ENCODE measurements at regions not wholly inside any gene's neighbourhood (a gene's known extent, or its start where the extent isn't known, plus 50 kb on each side); places are given as distances from the start of the nearest gene placed in this dataset.

DNA sequence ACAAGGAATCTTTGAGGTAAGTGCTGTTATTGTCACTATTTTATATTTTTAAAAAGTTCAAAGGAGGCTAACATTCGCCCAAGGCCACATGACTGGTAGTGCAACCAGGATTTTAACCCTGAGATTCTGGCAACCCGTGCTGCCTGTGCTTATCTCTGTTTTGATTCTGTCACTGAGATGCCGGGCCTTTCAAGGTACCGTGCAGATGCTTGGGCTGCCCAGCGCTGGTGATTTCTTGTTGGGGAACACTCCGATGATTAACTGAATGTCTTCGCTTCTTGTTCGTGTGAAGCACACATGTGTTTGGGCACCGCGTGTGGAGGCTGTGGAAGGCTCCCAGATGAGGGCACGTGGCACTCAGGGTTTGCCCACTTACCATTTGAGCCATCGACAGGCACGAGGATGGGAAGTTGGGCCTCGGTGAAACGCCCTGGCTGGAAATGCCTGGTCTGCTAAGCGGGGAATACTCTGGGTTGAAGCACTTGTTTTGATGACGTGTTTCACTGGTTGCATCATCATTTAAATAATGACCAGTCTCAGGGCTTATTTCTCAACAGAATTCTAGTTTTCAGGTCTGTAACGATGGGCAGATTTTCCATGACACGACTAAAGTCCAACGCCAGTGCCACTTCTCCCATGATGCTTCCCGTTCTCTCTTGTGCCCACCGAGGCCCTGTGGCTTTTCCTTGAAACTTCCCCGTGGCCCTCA is 392.7 kb downstream of the FGF9 start:
- no peak for DNase-seq

DNA sequence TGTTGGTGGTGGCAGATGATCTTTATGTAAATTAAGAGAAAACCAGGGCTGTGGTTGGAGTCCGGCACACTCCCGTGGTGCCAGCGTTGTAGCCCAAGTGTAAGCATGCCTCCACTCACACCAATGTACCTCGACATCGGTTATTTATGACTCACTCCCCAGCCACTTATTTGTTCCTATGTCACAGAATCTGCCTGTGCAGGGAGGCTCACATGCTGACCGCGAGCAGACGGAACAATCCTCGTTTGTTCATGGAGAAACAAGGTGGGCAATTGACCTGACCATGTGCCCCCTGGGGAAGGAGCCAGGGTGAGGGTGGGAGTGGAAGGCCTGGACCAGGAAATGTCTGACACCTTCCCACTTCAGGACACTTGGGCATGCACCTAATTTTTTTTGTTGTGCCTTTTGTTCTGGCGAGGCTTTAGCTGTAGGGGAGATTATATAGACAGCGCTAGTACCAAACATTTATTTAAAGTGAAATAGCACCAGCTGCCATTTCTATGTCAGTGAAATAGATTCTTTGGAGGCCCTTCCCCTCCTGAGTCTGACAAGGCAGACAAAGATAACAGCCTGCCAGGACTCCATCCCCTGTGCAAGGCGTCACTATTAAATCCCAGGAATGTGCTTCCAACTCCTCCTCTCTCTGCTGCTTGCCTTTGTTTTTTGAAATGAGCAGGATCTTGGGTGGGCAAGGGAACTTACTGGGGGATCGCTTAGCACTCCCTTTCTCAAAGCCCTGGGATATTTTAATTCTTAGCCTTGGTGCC is 394.2 kb downstream of the FGF9 start:
- no peak for DNase-seq

DNA sequence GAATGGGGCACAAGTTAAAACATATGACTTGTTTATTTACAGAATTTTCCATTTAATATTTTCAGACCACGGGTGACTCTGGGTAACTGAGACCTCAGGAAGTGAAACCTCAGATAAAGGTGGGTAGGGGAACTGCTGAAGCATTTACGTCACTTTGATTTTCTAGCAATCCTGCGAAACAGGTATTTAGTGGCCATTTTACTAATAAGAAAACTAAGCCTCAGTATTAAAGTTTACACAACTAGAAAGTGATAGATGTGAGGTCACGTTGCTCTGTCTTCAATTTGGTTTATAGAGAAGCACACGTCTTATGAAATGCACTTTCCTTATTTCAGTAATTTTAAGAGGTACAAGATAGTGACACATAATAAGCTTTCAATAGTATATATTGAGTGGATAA is 402.8 kb downstream of the FGF9 start:
- no peak for DNase-seq

DNA sequence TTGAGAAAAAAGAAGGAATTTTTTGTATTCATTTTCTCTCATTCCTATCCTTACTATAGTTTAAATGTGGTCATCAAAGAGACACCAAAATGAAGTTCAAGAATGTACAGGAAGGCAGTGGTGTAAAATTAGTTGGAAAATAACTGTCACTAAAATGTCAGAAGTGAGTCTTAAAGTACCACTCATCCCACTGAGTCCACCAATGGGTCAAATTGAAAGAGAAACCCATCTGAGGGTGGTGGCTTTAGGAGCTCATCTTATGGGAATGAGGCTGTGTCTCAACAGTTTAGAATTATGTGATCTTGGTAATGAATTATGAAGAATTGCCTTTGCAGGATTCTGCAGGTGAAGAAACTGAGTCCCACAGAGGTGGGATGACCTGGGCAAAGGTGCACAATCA is 403.5 kb downstream of the FGF9 start:
- DNase-seq = no peak

DNA sequence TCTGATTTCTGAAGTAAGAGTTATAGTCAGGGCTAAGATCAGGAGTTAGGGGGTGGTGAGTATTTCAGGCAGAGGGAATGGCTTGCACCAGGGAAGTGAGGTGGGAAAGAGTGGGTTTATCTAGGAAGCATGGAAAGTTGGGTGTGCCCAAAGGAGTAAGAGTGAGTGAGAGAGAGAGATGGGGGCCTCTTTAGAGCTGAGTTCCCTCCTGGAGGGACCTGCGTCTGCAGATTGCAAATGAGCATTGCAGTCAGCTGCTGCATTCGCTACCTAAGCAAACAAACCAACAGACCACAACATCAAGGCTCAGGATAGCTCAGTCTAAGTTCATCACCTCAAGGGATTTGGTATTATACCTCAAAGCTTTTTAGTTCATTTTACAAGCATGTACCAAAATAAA is 405.8 kb downstream of the FGF9 start:
- DNase-seq = no peak

DNA sequence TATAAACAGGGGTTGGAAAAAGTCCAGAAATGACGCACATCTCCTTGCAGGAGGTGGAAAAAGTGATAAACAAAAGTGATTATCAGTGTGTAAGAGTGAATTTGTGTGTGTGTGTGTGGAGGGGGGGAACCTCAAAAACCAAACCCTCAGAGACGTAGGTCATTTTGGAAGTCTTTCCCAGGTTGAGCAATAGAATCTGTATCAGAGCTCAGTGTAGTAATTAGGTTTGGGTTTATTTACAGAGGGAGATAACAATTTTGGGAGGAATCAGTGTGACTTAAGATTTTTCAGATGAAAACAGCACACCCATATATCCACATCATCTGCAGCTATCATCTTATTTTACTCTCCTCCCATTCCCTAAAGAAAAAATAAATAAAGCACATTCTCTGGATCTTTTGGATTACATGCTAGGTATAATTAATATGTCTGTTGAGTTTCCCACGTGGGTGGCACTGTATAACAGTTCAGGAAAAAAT is 406.4 kb downstream of the FGF9 start:
- DNase-seq = no peak

DNA sequence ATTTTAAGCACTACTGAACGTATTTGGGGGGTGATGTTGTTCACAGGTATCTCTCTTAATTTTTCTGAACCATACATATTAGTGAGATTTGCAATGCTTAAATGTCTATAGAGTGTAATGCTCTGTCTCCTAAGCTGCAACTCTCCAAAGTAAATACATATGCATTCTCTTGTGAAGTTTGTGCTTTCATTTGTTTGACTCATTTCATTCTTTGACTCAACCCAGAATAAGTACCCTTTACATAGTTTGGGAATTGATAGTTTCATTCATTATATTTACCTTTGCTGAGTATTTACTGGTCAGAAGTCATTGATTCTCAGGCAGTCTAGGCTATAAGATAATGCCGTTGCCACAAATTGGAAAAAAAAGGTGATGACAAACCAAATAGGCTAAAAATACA is 406.9 kb downstream of the FGF9 start:
- DNase-seq = no peak

DNA sequence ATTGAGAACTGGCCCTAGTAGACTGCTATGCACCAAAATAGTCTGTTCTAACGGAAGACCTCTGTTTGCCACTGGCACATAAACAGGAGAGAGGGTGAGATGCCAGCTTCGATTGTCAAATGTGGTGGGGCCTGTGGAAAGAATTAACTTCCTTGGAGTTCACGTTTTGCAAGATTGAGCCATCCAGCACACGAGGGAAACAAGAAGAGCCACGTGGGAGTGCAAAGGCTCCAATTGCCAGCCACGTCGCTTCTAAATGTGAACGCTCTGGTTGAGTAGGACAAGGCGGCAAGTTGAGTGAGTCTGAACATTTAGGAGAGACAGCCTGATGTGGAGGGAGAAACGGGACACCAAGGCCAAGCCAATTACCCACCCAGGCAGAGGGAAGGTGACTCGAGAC is 409.1 kb downstream of the FGF9 start:
- DNase-seq = no peak

DNA sequence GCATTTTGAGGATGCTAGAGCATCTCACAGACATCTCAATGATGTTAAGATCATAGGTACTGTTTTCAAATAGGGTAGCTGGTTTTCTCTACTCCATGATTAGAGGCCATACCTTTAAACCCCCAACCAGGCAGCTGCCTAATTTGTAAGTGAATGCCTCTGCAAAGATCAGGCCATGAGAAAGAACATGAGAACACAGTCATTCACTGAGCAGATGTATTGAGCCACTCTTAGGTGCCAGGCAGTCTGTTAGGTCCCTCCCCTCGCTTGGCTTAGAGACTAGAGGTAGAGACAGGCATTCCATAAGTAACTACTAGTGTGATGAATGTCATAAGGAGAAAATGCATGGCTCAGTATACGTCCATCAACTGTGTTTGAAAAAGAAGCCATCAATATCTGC is 410.0 kb downstream of the FGF9 start:
- DNase-seq = no peak

DNA sequence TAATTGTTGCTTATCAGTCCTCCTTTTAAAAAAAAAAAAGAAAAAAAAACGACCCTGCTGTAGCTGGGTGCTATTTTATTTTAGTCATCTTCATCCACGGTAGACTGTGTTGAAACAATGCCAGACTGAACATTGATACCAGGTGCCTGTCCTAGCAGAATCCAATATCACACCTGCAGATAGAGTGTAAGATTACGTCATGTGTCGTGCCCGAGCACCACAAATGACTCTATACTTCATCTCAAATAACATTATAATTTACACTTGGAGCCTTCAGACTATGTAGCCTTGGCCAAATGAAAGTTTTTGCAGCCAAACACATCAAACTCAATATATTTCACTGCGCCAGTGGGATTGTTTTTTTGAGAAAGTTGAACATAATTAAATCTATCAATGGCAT is 410.6 kb downstream of the FGF9 start:
- DNase-seq = no peak

DNA sequence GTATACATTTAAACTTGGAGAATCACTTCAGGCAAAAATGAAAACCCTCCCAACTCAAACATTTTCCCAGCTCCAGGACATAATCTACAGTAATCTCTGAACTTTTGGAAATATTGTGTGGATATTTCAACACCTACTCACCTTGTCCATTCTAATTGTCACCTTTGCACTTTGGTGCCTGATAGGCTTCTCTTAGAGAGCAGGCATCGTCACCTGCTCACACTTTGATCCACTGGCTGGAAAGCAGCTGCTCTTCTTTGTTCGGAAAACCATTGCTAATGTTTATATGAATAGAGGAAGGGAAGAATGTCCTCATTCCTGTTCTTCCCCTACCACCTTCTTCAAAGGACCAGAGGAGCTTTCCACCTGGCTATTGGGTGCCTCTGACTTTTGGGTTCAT is 411.2 kb downstream of the FGF9 start:
- no peak for DNase-seq

DNA sequence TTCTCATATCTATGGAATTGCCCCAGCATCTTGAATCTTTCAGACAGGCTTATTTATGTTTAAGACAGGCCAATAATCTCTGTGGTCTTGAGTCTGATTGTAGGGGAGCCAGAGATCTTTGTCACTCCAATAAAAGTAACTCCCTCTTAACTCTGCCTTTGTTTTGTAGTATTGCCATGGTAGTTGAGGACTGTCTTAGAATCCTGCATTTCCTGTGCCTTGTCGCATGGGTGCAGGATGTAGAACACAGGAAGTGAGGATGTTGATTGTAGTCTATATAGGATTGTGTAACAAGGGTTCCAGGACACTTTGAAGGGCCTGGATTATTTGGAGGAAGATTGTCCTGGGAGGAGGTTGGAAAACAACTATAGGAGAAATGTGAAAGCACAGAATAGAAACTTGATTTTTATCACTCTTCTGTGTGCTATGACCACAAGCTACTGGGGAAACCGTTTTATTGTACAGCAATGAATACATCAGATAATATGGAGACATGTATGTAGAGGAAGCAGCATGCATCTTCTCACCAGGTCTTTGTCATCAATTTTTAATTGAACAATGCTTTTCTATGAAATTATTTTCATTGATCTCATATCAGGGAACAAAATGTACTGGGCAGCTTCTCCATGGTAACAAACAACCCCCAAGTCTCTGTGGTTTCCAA is 411.7 kb downstream of the FGF9 start:
- no peak for DNase-seq

DNA sequence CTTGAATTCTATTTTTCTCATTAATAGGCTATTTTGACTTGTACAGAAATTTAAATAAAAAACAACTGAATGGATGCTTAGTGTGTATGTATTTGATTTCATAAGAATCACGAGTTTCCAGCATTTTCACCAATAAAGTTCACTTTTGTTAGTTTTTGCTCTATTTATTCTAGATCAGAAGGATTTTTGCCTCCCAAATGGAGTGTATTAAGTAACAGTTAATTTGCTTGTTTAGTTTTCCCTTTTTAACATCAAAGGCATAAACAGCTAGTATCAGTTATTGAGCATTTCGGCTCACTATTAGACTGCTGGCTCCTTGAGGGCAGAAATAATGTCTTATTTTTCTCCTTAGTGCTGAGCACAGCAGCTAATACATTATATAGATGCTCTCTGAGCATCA is 414.1 kb downstream of the FGF9 start:
- no peak for DNase-seq

DNA sequence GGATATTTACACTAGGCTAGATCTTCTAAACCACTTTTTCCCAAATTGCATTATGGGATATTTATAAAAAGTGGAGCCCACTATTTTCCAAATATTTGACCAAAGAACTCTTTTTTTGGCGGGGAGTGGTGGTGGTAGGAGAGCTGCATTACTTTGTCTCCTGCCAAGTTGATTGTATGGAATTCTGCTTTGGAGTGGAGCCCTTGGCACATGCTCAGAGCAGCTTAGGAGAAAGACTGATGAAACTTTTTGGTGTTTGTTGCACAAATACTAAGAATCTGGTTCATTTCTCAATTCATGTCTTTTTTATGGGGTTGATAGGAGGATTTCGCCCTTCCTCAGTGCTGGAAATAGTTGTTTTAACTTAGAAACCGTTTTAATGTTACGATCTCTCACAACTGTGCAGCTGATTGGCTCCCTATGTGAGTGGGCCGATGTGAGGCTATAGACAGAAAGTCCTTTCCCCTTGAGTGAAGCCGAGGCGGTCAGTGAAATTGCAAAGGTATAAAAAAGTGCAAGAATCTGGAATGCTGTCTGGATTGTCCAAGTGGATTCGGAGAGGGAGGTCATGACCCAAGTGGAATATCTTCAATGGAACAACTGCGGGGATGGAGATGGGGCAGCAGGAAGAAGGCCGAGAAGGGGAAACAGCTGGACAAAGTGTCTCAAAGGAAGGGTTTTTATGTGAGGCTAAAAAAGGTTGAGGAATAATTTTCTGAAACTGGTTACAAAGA is 415.9 kb downstream of the FGF9 start:
- DNase-seq = no peak

DNA sequence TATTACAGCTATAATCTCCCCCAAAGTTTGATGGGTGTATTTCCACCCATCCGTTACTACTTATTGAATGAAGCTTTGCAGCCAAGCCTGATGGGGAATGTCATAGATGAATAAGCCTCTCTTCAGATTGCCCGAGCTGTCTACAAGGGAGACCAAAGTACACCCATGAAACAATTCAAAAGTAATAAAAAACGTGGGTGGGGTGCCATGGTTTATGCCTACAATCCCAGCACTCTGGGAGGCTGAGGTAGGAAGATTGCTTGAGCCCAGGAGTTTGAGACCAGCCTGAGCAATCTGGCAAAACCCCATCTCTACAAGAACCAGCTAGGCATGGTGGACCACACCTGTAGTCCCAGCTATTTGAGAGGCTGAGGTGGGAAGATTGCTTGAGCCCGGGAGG is 419.2 kb downstream of the FGF9 start:
- DNase-seq = no peak

DNA sequence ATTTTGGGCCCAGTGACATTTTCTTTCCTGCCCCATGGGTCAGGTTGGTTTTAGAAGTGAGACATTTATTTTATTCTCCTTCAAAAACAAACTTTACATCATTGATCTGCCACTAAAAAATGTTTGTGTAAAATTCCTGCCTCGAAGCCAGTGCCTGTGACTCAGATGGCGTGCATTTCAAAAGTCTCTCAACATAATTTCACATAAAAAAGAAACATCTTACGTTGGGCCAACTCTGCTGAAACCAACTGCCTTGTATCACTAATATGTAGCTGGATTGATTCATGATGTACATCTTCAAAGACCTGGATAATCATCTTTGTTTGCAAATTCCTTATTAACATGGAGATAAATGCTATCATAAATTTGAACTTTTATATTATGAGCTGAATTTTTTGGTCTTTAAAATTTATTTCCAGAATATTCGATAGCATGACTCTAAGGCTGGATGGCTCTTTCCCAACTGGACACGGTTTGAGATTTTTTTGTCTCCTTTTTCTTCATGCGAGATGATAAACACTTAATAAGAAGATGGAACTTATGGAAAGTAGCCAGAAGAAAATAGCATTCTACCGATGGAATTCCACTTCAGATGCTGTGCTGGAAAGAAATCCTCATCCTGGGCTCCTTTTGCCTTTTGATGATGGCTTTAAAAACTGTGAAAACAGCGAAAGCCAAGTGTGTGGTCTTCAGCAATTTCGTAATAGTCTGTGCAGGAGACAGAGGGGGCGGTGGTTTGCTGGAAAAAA is 420.5 kb downstream of the FGF9 start:
- no peak for DNase-seq

DNA sequence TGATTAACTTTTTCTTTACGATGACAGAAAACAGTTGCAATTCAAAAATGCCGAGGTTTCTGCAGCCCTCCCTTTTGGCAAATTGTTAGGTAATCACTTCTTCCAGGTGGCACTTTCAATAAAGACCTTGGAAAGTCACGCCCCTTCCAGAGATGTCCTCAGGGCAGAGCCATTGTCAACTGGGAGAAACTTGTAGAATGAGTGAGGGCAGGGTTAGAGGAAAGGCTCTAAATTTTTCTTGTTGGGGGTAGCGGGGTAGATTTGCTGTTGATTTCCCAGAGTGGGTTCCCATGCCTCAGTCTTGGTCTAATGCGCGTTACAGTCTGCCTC is 421.1 kb downstream of the FGF9 start:
- DNase-seq = no peak

DNA sequence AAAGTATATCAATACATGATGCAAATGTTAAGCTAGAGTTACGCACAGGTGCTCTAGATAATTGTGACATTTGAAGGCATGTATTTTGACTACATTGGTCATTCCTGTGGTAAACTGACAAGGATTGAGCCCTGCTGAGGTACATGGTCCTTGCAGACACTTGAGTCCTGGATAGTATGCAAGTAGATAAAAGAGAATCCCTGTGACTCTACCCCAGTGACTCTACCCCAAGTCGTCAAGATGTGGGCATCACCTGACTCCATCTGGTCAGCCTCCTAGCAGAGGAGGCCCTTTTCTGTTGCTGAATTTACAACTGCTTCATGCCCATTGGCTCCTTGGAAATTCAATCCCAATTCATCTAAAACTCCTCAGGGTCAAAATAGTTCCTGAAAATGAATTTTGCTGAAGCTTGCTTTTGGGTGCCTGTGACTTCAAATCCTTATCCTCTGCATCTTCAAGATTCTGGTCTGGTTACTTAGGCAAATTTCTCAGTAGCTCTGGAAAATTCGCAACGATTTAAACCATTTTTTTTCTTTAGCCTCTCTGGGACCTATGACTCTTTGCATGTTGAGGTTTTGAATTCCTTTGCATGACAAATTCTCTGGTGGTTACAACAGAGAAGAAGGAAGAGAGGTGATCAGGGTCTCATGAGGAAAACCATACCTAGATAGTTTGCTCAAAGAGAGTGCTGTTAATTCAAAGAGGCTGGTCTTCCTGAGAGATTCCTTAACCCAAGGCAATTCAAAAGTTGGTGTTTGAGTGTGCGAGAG is 422.1 kb downstream of the FGF9 start:
- no peak for DNase-seq

DNA sequence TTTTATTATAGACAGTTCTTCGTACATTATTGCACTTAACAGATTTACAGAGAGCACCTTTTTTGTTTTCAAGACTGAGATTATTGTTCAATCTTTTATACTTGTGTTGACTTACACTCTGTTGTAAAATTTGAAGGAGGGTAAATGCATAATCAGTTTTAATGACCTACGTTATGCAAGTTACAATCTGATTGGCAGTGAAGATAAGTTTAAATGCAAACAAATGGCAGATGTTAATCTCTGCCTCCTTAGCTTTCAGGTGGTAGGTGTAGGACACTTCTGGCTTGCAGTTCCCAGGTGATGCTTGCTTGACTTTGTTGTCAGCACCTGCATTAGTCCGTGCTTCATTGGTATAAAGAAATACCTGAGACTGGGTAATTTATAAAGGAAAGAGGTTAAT is 424.9 kb downstream of the FGF9 start:
- no peak for DNase-seq

DNA sequence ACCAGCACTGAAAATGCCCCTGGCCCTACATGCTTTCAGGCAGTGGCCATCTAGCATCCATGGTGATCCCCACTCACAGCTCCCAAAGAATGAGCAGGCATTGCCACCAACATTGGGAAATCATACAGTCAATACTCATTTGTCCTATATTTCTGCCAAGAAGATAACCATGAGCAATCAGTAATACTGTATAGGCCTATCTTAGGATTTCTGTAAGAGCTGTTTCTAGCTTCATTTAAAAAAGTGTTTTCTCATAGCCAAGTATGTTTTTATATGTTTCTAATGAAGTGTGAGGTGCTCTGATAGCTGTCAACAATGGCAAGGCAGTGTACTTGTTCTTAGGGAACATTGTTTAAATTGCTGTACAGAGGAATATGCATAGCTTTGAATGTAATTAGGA is 428.7 kb downstream of the FGF9 start:
- no peak for DNase-seq

DNA sequence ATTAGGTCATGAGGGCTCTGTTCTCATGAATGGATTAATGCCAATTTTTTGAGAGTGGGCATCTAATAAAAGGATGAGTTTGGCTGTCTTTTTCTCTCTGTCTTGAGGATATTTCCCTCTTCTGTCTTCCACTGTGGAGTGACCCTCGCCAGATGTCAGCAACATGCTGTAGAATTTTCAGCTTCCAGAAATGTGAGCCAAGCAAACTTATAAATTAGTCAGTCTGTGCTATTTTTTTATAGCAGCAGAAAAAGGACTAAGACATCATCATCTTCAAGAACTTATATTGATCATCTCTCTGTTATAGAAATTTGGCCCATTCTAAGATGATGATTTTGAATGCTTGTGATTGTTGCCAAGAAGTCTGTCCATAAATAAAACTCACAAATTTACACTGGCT is 431.4 kb downstream of the FGF9 start:
- DNase-seq = no peak

All from kidney glomerular epithelial cell (primary cell).